T-cell (primary cell): ENCODE measurements at regions not wholly inside any gene's neighbourhood (a gene's known extent, or its start where the extent isn't known, plus 50 kb on each side); places are given as distances from the start of the nearest gene placed in this dataset.

Experiments
- ATAC-seq, 4 experiments: fragments of 200-7000 bp in 3 of 4; fragments of 150-1000 bp in 1 of 4; cut with Tn5 transposase; replicated peaks in 1 of 4; 1 replicate in 3 of 4; 2 replicates in 1 of 4; pipeline ENCODE4 v1.10.0; 2021; ENCODE audit warnings: moderate library complexity in 3 of 4, mild to moderate bottlenecking in 2 of 4, moderate number of reproducible peaks in 1 of 4
- CTCF ChIA-PET, 2 donors: fragments of 300-600 bp; sonication (Branson Sonifier 250); formaldehyde crosslinking; loops; one replicate each; lab custom pipeline; 2022; ENCODE audit warnings: antibody characterized with exemption in 2 of 2; lab: Charles Lee
- POLR2A ChIA-PET, 2 donors: fragments of 300-600 bp; sonication (Branson Sonifier 250); formaldehyde crosslinking; loops; one replicate each; lab custom pipeline; 2022; ENCODE audit warnings: antibody characterized with exemption in 2 of 2; lab: Charles Lee
- DNase-seq, 35 experiments: peaks; one replicate each; pipeline versions ENCODE4 v3.0.0 to v3.0.0-alpha.2; 2013 to 2023
- H3K27ac ChIP-seq: one replicate; pipeline ENCODE4 v1.5.1; 2013; ENCODE audit warnings: low read length
- H3K27me3 ChIP-seq, 2 experiments: replicated peaks in 1 of 2; 1 replicate in 1 of 2; 2 replicates in 1 of 2; pipeline versions ENCODE4 v1.6.1 to v1.7.0; 2013; ENCODE audit warnings: low read length in 1 of 2, mixed read lengths in 1 of 2; ENCODE audit not compliant: control insufficient read depth in 2 of 2, insufficient read depth in 2 of 2; ENCODE audit errors: extremely low read depth in 1 of 2
- H3K36me3 ChIP-seq, 2 donors: 1 replicate in 1 of 2; 2 replicates in 1 of 2; pipeline versions ENCODE4 v1.6.1 to v1.7.0; 2013; ENCODE audit warnings: low read length in 1 of 2; ENCODE audit not compliant: control insufficient read depth in 2 of 2, insufficient read depth in 1 of 2; ENCODE audit errors: extremely low read depth in 1 of 2
- H3K4me1 ChIP-seq, 2 experiments: 1 replicate in 1 of 2; 2 replicates in 1 of 2; pipeline versions ENCODE4 v1.6.1 to v1.7.0; 2013; ENCODE audit warnings: low read length in 2 of 2, mixed read lengths in 1 of 2; ENCODE audit not compliant: insufficient read depth in 2 of 2, control insufficient read depth in 1 of 2; ENCODE audit errors: extremely low read depth in 1 of 2
- H3K4me3 ChIP-seq, 2 donors: 1 replicate in 1 of 2; 2 replicates in 1 of 2; pipeline versions ENCODE4 v1.5.1 to v1.7.0; 2013; ENCODE audit warnings: mild to moderate bottlenecking in 2 of 2, low read length in 1 of 2, moderate library complexity in 1 of 2; ENCODE audit not compliant: control insufficient read depth in 1 of 2; ENCODE audit errors: extremely low read depth in 1 of 2
- H3K9me3 ChIP-seq: 2 replicates; pipeline ENCODE4 v1.7.0; 2013
- H3K27ac Mint-ChIP-seq, 2 donors: one replicate each; pipeline ENCODE4 v1.8.0; 2020 to 2021; ENCODE audit warnings: mild to moderate bottlenecking in 2 of 2, mixed read lengths in 2 of 2
- H3K27me3 Mint-ChIP-seq, 2 donors: one replicate each; pipeline ENCODE4 v1.8.0; 2021 to 2022; ENCODE audit warnings: mixed read lengths in 2 of 2
- H3K36me3 Mint-ChIP-seq: one replicate; pipeline ENCODE4 v1.8.0; 2021; ENCODE audit warnings: mixed read lengths
- H3K4me1 Mint-ChIP-seq, 3 donors: one replicate each; pipeline ENCODE4 v1.8.0; 2020 to 2022; ENCODE audit warnings: mixed read lengths in 3 of 3, mild to moderate bottlenecking in 1 of 3
- H3K4me3 Mint-ChIP-seq, 3 donors: one replicate each; pipeline ENCODE4 v1.8.0; 2020 to 2022; ENCODE audit warnings: mild to moderate bottlenecking in 3 of 3, mixed read lengths in 3 of 3, moderate library complexity in 3 of 3
- H3K9me3 Mint-ChIP-seq, 3 donors: one replicate each; pipeline ENCODE4 v1.8.0; 2020 to 2022; ENCODE audit warnings: mixed read lengths in 3 of 3
- WGBS: methylation state at CpG from one replicate; pipeline ENCODE4 v1.1.5; 2013; ENCODE audit warnings: missing lambda C conversion rate; ENCODE audit not compliant: insufficient coverage; 5-methylcytosine and 5-hydroxymethylcytosine counted together

DNA sequence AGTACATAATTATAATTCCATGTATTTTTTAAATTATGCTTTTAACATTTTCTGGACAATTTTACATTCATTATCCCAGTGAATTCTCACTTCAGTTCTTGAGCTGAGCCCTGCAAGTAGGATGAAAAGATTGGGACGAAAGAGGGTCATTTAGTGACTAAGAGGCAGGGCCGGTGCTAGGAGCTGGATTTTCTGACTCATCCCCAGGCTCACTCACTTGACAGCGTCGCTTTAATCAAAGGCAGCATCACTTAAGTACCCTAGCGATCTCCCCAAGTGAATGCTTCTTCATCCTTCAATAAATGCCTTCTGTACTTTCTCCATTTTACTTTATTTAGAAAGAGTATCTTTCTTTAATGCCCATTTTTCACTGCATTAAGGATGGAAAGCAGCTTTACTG lies 263.6 kb downstream of the HS3ST1 start:
- DNase-seq: no peak
- no peak for ATAC-seq
- no peaks in the 10 kb centered on the region for H3K36me3 Mint-ChIP-seq
- no peak overlapping the region for H3K27ac Mint-ChIP-seq
- Histone ChIP-seq H3K4me1 (no peaks in the 10 kb centered on the region), H3K4me3 (no peak overlapping the region), H3K36me3 (no peaks in the 10 kb centered on the region), H3K27ac (no peak overlapping the region), H3K9me3 (no peaks in the 10 kb centered on the region), H3K27me3 (no peaks in the 10 kb centered on the region)
- no peaks in the 10 kb centered on the region for H3K27me3 Mint-ChIP-seq
- 53% methylated on average over 2 of the region's 5 CpGs for WGBS
- H3K4me1 Mint-ChIP-seq: no peaks in the 10 kb centered on the region
- ChIA-PET CTCF (no interaction called here), POLR2A (no interaction called here)
- no peak overlapping the region for H3K4me3 Mint-ChIP-seq
- H3K9me3 Mint-ChIP-seq: peaks cover 0 to 5% (median 0%) of the 10 kb centered on the region in 3 donors

DNA sequence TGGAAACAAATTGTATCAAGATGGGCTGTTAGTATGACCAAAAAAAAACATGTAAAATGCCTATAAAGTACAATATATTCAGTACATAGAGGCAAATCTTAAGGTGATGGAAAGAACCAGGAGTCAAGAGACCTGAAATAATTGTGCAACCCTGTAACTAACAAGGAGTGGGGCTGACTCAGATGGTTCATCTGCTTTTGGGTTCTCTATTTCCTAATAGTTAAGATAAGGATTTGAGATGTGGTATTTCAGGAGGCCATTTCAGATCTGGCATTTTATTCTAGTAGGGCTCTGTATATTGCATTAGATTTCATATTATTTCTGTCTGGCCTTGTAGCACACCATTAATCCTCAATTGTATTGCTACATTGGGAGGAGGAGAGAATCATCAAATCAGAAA lies 268.4 kb downstream of the HS3ST1 start:
- CTCF ChIA-PET: no interaction called here
- Histone ChIP-seq H3K4me1 (peaks cover 0 to 6% of the 10 kb centered on the region in 2 experiments), H3K36me3 (no peaks in the 10 kb centered on the region), H3K27ac (no peak overlapping the region), H3K27me3 (no peaks in the 10 kb centered on the region), H3K4me3 (no peak overlapping the region), H3K9me3 (no peaks in the 10 kb centered on the region)
- DNase-seq: no peak
- ATAC-seq: no peak
- no peaks in the 10 kb centered on the region for H3K36me3 Mint-ChIP-seq
- H3K9me3 Mint-ChIP-seq: peaks cover 0 to 5% (median 0%) of the 10 kb centered on the region in 3 donors
- peaks cover 0 to 11% (median 6%) of the 10 kb centered on the region in 3 donors for H3K4me1 Mint-ChIP-seq
- H3K27me3 Mint-ChIP-seq: peaks cover 0 to 7% of the 10 kb centered on the region in 2 donors
- POLR2A ChIA-PET: no interaction called here
- no peak overlapping the region for H3K4me3 Mint-ChIP-seq
- no peak overlapping the region for H3K27ac Mint-ChIP-seq

DNA sequence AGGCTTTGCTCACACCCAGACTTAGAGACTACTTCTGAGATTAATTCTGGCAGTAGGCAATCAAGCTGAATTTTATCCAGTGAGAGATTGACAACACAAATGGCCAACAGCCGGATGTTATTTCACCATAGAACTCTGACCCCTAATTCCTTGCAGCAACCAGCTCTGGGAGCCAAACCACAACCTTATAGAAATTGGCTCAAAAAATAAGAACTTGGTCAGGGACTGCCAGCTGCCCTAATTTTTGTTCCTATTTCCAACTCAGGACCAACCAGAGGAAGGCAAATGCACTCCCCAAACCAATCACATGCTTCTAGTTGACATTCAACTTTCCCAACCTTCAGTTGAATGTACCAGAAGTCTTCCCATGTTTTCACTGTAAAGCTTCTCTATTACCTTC lies 269.7 kb downstream of the HS3ST1 start:
- DNase-seq (no peak), ATAC-seq (no peak)
- Histone ChIP-seq H3K9me3 (no peaks in the 10 kb centered on the region), H3K27ac (no peak overlapping the region), H3K4me1 (peaks cover 0 to 9% of the 10 kb centered on the region in 2 experiments), H3K4me3 (no peak overlapping the region), H3K27me3 (no peaks in the 10 kb centered on the region), H3K36me3 (no peaks in the 10 kb centered on the region)
- Mint-ChIP-seq H3K4me1 (peaks cover 0 to 15% (median 6%) of the 10 kb centered on the region in 3 donors), H3K9me3 (peaks cover 0 to 5% (median 0%) of the 10 kb centered on the region in 3 donors), H3K36me3 (no peaks in the 10 kb centered on the region), H3K27me3 (peaks cover 0 to 10% of the 10 kb centered on the region in 2 donors), H3K27ac (no peak overlapping the region), H3K4me3 (no peak overlapping the region)
- WGBS: 82% methylated on average over 1 of the region's 1 CpG
- POLR2A ChIA-PET: no interaction called here
- CTCF ChIA-PET: no interaction called here

DNA sequence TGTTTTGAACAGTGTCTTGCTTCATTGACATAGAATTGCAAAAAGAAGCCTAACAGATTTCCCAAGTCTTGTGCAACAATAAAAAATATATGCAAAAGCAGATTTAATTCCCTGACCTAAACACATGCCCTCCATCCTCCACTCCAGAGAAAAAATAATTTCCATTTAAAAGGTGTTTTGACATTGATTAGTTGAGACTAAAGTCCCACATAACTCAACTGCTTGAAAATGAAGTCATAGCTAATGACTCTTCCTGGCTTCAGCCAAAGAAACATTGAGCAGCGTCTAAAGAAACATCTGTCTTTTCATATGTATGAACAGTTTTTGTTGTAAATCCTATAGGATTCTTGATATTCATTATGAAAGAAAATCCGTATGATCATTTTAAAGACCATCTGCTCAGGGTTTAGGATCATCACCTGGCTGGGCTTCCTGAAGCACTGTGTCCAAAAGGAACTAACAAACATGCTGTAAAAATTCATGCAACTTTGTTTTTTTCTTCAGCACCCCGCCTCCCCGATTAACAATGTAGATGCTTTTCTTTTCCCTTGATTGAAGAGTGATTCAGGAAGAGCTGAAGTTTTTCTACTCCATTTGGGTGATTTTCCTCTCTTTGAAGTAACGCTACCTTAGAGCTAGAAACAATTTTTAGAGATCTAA lies 273.4 kb downstream of the HS3ST1 start:
- Mint-ChIP-seq H3K27ac (no peak overlapping the region), H3K4me1 (peaks cover 0 to 19% (median 6%) of the 10 kb centered on the region in 3 donors), H3K9me3 (peaks cover 0 to 4% (median 0%) of the 10 kb centered on the region in 3 donors), H3K36me3 (no peaks in the 10 kb centered on the region), H3K27me3 (peaks cover 0 to 20% of the 10 kb centered on the region in 2 donors), H3K4me3 (no peak overlapping the region)
- DNase-seq: no peak
- POLR2A ChIA-PET: interaction anchor here in 1 of 2 donors (0.6 kb wide), 1 partner anchor 40 kb away, joined by 3 read pairs; no protein-coding TSS in a partner anchor
- no peaks in the 10 kb centered on the region for H3K27me3 ChIP-seq
- no peak overlapping the region for H3K4me3 ChIP-seq
- no peak overlapping the region for H3K27ac ChIP-seq
- H3K36me3 ChIP-seq: no peaks in the 10 kb centered on the region
- no peaks in the 10 kb centered on the region for H3K9me3 ChIP-seq
- H3K4me1 ChIP-seq: peaks cover 0 to 20% of the 10 kb centered on the region in 2 experiments
- ATAC-seq: no peak
- CTCF ChIA-PET: no interaction called here
- WGBS: no CpG with 5 or more reads among the region's 5 CpGs

GRCh38 chr4:11153171-11153750 lies 275.4 kb downstream of the HS3ST1 start:
- no peaks in the 10 kb centered on the region for H3K9me3 ChIP-seq
- ATAC-seq (no peak), DNase-seq (no peak)
- no peaks in the 10 kb centered on the region for H3K36me3 Mint-ChIP-seq
- no peak overlapping the region for H3K27ac Mint-ChIP-seq
- H3K4me1 Mint-ChIP-seq: peaks cover 3 to 19% (median 6%) of the 10 kb centered on the region in 3 donors
- ChIA-PET POLR2A (no interaction called here), CTCF (no interaction called here)
- H3K27me3 Mint-ChIP-seq: peaks cover 3 to 20% of the 10 kb centered on the region in 2 donors
- H3K4me3 ChIP-seq: no peak overlapping the region
- H3K27me3 ChIP-seq: no peaks in the 10 kb centered on the region
- H3K4me1 ChIP-seq: peaks cover 0 to 20% of the 10 kb centered on the region in 2 experiments
- no CpG with 5 or more reads among the region's 3 CpGs for WGBS
- no peak overlapping the region for H3K27ac ChIP-seq
- peaks cover 0 to 4% (median 3%) of the 10 kb centered on the region in 3 donors for H3K9me3 Mint-ChIP-seq
- H3K36me3 ChIP-seq: no peaks in the 10 kb centered on the region
- H3K4me3 Mint-ChIP-seq: no peak overlapping the region

- peaks cover 3 to 20% of the 10 kb centered on the region in 2 donors for H3K27me3 Mint-ChIP-seq
- CTCF ChIA-PET: no interaction called here
- peaks cover 3 to 19% (median 6%) of the 10 kb centered on the region in 3 donors for H3K4me1 Mint-ChIP-seq
- no peak overlapping the region for H3K4me3 Mint-ChIP-seq
- Histone ChIP-seq H3K27me3 (no peaks in the 10 kb centered on the region), H3K4me1 (peaks cover 0 to 20% of the 10 kb centered on the region in 2 experiments), H3K9me3 (no peaks in the 10 kb centered on the region), H3K36me3 (no peaks in the 10 kb centered on the region), H3K4me3 (no peak overlapping the region), H3K27ac (no peak overlapping the region)
- 71% methylated on average over 1 of the region's 2 CpGs for WGBS
- no peak for DNase-seq
- no peak overlapping the region for H3K27ac Mint-ChIP-seq
- no peak for ATAC-seq
- H3K9me3 Mint-ChIP-seq: peaks cover 0 to 4% (median 3%) of the 10 kb centered on the region in 3 donors
- POLR2A ChIA-PET: no interaction called here
- no peaks in the 10 kb centered on the region for H3K36me3 Mint-ChIP-seq
Measured at GRCh38 chr4:11152684-11153083, 276.0 kb downstream of the HS3ST1 start.
